Stimulated activated CD4-positive, alpha-beta T cell treated with anti-CD3 and anti-CD28 coated beads, Interleukin-1b, Interleukin-23, amount 100 ng/mL, for 48 hours (primary cell): ENCODE measurements at regions not wholly inside any gene's neighbourhood (a gene's known extent, or its start where the extent isn't known, plus 50 kb on each side); places are given as distances from the start of the nearest gene placed in this dataset.
"Not testable (repeated sequence)": the region's sequence is repeated elsewhere in the genome, so short reads cannot be mapped to it uniquely, and the experiment has no call there.

Experiments
- DNase-seq: peaks from one replicate; pipeline ENCODE4 v3.0.0-alpha.2; 2020

- DNase-seq: no peak
Observed at GRCh38 chr10:131533846-131534526, 222.5 kb upstream of the TCERG1L start.

GRCh38 chr10:131534836-131535235, 223.3 kb upstream of the TCERG1L start:
- DNase-seq: no peak

- DNase-seq: no peak
Observed at GRCh38 chr10:131536676-131537075, 225.2 kb upstream of the TCERG1L start.

- no peak for DNase-seq
Observed at GRCh38 chr10:131537281-131537680, 225.8 kb upstream of the TCERG1L start.

- no peak for DNase-seq
Observed at GRCh38 chr10:131544495-131544894, 233.0 kb upstream of the TCERG1L start.

- DNase-seq: no peak
Observed at GRCh38 chr10:131546086-131546810, 234.7 kb upstream of the TCERG1L start.

- no peak for DNase-seq
Observed at GRCh38 chr10:131547129-131547799, 235.7 kb upstream of the TCERG1L start.

GRCh38 chr10:131548176-131548575, 236.7 kb upstream of the TCERG1L start:
- no peak for DNase-seq

GRCh38 chr10:131549116-131549515, 237.6 kb upstream of the TCERG1L start:
- DNase-seq: no peak

- DNase-seq: no peak
Observed at GRCh38 chr10:131553121-131553520, 241.6 kb upstream of the TCERG1L start.

- DNase-seq: no peak
Observed at GRCh38 chr10:131553581-131553980, 242.1 kb upstream of the TCERG1L start.

- DNase-seq: no peak
Observed at GRCh38 chr10:131554821-131555220, 243.3 kb upstream of the TCERG1L start.

- DNase-seq: no peak
Observed at GRCh38 chr10:131555406-131555805, 243.9 kb upstream of the TCERG1L start.

GRCh38 chr10:131556061-131556896, 244.8 kb upstream of the TCERG1L start:
- DNase-seq: no peak

- DNase-seq: no peak
Observed at GRCh38 chr10:131556897-131557495, 245.5 kb upstream of the TCERG1L start.

GRCh38 chr10:131557956-131558355, 246.4 kb upstream of the TCERG1L start:
- not testable (repeated sequence) for DNase-seq

- no peak for DNase-seq
Observed at GRCh38 chr10:131559450-131559911, 248.0 kb upstream of the TCERG1L start.

- no peak for DNase-seq
Observed at GRCh38 chr10:131560166-131560565, 248.6 kb upstream of the TCERG1L start.

- DNase-seq: no peak
Observed at GRCh38 chr10:131560706-131561355, 249.3 kb upstream of the TCERG1L start.

- no peak for DNase-seq
Observed at GRCh38 chr10:131561897-131562296, 250.4 kb upstream of the TCERG1L start.

GRCh38 chr10:131563411-131563810, 251.9 kb upstream of the TCERG1L start:
- DNase-seq: no peak
